ENCODE measurements at regions not wholly inside any gene's neighbourhood (a gene's known extent, or its start where the extent isn't known, plus 50 kb on each side); places are given as distances from the start of the nearest gene placed in this dataset.

GRCh38 chr22:27142286-27142685 is 484.9 kb downstream of the MIAT start:
- Histone ChIP-seq H3K9me3 (ENCODE audit: control insufficient read depth in 4 of 4, insufficient read depth in 3 of 4, low read length in 3 of 4) (peaks cover 0 to 3% (median 0%) of the 10 kb centered on the region in 4 donors), H3K4me1 (ENCODE audit: control insufficient read depth in 5 of 5, insufficient read depth in 5 of 5, low read length in 5 of 5) (peaks cover 0 to 1% (median 0%) of the 10 kb centered on the region in 5 donors), H3K9ac (ENCODE audit: insufficient read depth in 1 of 2, low read length in 2 of 2) (no peak overlapping the region), H3K36me3 (ENCODE audit: control insufficient read depth in 4 of 4, insufficient read depth in 4 of 4, low read length in 4 of 4) (no peaks in the 10 kb centered on the region), H3K27me3 (ENCODE audit: control insufficient read depth in 3 of 3, insufficient read depth in 3 of 3, low read length in 2 of 3) (peaks cover 0 to 11% (median 8%) of the 10 kb centered on the region in 3 donors), H3K4me3 (no peak overlapping the region), H3K27ac (ENCODE audit: low read depth in 1 of 2, low read length in 1 of 2) (no peak overlapping the region)
- no peak for ATAC-seq (ENCODE audit: insufficient read depth, low FRiP score)
- no peak for TF ChIP-seq CTCF (IDR thresholded peaks at IDR 0.05; ENCODE audit: control extremely low read depth, extremely low read depth)
- DNase-seq: no peak
- WGBS, 2 donors: 60 to 83% methylated on average over 2 of the region's 2 CpGs

GRCh38 chr22:27144321-27144720 is 486.9 kb downstream of the MIAT start:
- no peaks in the 10 kb centered on the region for H3K9me3 ChIP-seq (ENCODE audit: control insufficient read depth in 4 of 4, insufficient read depth in 3 of 4, low read length in 3 of 4)
- no peak for ATAC-seq (ENCODE audit: insufficient read depth, low FRiP score)

GRCh38 chr22:27146866-27147633 is 489.7 kb downstream of the MIAT start:
- DNase-seq (no peak), ATAC-seq (ENCODE audit: insufficient read depth, low FRiP score) (no peak)
- Histone ChIP-seq H3K27me3 (ENCODE audit: control insufficient read depth in 3 of 3, insufficient read depth in 3 of 3, low read length in 2 of 3) (peaks cover 0 to 9% (median 2%) of the 10 kb centered on the region in 3 donors), H3K9me3 (ENCODE audit: control insufficient read depth in 4 of 4, insufficient read depth in 3 of 4, low read length in 3 of 4) (no peaks in the 10 kb centered on the region), H3K9ac (ENCODE audit: insufficient read depth in 1 of 2, low read length in 2 of 2) (no peak overlapping the region), H3K36me3 (ENCODE audit: control insufficient read depth in 4 of 4, insufficient read depth in 4 of 4, low read length in 4 of 4) (no peaks in the 10 kb centered on the region), H3K4me1 (ENCODE audit: control insufficient read depth in 5 of 5, insufficient read depth in 5 of 5, low read length in 5 of 5) (peaks cover 0 to 10% (median 5%) of the 10 kb centered on the region in 5 donors), H3K4me3 (no peak overlapping the region), H3K27ac (ENCODE audit: low read depth in 1 of 2, low read length in 1 of 2) (no peak overlapping the region)
- no peak for TF ChIP-seq CTCF (IDR thresholded peaks at IDR 0.05; ENCODE audit: control extremely low read depth, extremely low read depth)
- WGBS, 2 donors: 49 to 62% methylated on average over 4 of the region's 4 CpGs

More at GRCh38 chr22:27144321-27144720, 486.9 kb downstream of the MIAT start:
- H3K4me3 ChIP-seq: no peak overlapping the region
- no peak for DNase-seq
- no peak overlapping the region for H3K9ac ChIP-seq (ENCODE audit: insufficient read depth in 1 of 2, low read length in 2 of 2)
- peaks cover 0 to 4% (median 0%) of the 10 kb centered on the region in 5 donors for H3K4me1 ChIP-seq (ENCODE audit: control insufficient read depth in 5 of 5, insufficient read depth in 5 of 5, low read length in 5 of 5)
- no peak for TF ChIP-seq CTCF (IDR thresholded peaks at IDR 0.05; ENCODE audit: control extremely low read depth, extremely low read depth)
- H3K36me3 ChIP-seq (ENCODE audit: control insufficient read depth in 4 of 4, insufficient read depth in 4 of 4, low read length in 4 of 4): no peaks in the 10 kb centered on the region
- no peak overlapping the region for H3K27ac ChIP-seq (ENCODE audit: low read depth in 1 of 2, low read length in 1 of 2)
- H3K27me3 ChIP-seq (ENCODE audit: control insufficient read depth in 3 of 3, insufficient read depth in 3 of 3, low read length in 2 of 3): peaks cover 0 to 11% (median 8%) of the 10 kb centered on the region in 3 donors
- 75% methylated on average over 2 of the region's 2 CpGs for WGBS, 2 donors

All from lung (tissue), 11 donors.